Astrocyte of the hippocampus (primary cell): ENCODE measurements at regions not wholly inside any gene's neighbourhood (a gene's known extent, or its start where the extent isn't known, plus 50 kb on each side); places are given as distances from the start of the nearest gene placed in this dataset.

Experiments
- DNase-seq: peaks from one replicate; pipeline ENCODE4 v3.0.0; 2011; ENCODE audit warnings: low read depth, low spot score

GRCh38 chr21:28472543-28472942, 520.1 kb downstream of the LTN1 start:
- peak; percentile 2 for DNase-seq

GRCh38 chr21:28464988-28465387, 527.7 kb downstream of the LTN1 start:
- DNase-seq = no peak

- no peak for DNase-seq
Observed at GRCh38 chr21:28464095-28464494, 528.6 kb downstream of the LTN1 start.

GRCh38 chr21:28459193-28459592, 533.5 kb downstream of the LTN1 start:
- DNase-seq = no peak

- DNase-seq = no peak
Observed at GRCh38 chr21:28458446-28458845, 534.2 kb downstream of the LTN1 start.

- peak; percentile 60 for DNase-seq
Observed at GRCh38 chr21:28455253-28455600, 537.5 kb downstream of the LTN1 start.

- peak; percentile 35 for DNase-seq
Observed at GRCh38 chr21:28454564-28455252, 538.0 kb downstream of the LTN1 start.

- peak; percentile 42 for DNase-seq
Observed at GRCh38 chr21:28447462-28447861, 545.2 kb downstream of the LTN1 start.

GRCh38 chr21:28445141-28445830, 547.4 kb downstream of the LTN1 start:
- DNase-seq = no peak

- DNase-seq = no peak
Observed at GRCh38 chr21:28444557-28444956, 548.1 kb downstream of the LTN1 start.

GRCh38 chr21:28444111-28444510, 548.6 kb downstream of the LTN1 start:
- no peak for DNase-seq

GRCh38 chr21:28442624-28443023, 550.1 kb downstream of the LTN1 start:
- no peak for DNase-seq

- DNase-seq = no peak
Observed at GRCh38 chr21:28442085-28442484, 550.6 kb downstream of the LTN1 start.

- DNase-seq = no peak
Observed at GRCh38 chr21:28439788-28440187, 552.9 kb downstream of the LTN1 start.

- no peak for DNase-seq
Observed at GRCh38 chr21:28439251-28439650, 553.4 kb downstream of the LTN1 start.

GRCh38 chr21:28437061-28437460, 555.6 kb downstream of the LTN1 start:
- DNase-seq = no peak

- peak; percentile 44 for DNase-seq
Observed at GRCh38 chr21:28436286-28436932, 556.3 kb downstream of the LTN1 start.

GRCh38 chr21:28431527-28432200, 561.0 kb downstream of the LTN1 start:
- DNase-seq = no peak

GRCh38 chr21:28431022-28431421, 561.7 kb downstream of the LTN1 start:
- no peak for DNase-seq

GRCh38 chr21:28429161-28429560, 563.5 kb downstream of the LTN1 start:
- no peak for DNase-seq

GRCh38 chr21:28427394-28428022, 565.2 kb downstream of the LTN1 start:
- DNase-seq = no peak

GRCh38 chr21:28426545-28426944, 566.1 kb downstream of the LTN1 start:
- DNase-seq = no peak
